GM19468 (cell line): ENCODE measurements at regions not wholly inside any gene's neighbourhood (a gene's known extent, or its start where the extent isn't known, plus 50 kb on each side); places are given as distances from the start of the nearest gene placed in this dataset.
"Not testable (repeated sequence)": the region's sequence is repeated elsewhere in the genome, so short reads cannot be mapped to it uniquely, and the experiment has no call there.

Source experiments
- ATAC-seq: cut with Tn5 transposase; IDR thresholded peaks from one replicate; pipeline ENCODE4 v1.9.1; 2021; ENCODE audit warnings: mild to moderate bottlenecking, moderate library complexity, moderate number of reproducible peaks; ENCODE audit not compliant: unreplicated experiment; ENCODE audit errors: extremely low read depth

DNA sequence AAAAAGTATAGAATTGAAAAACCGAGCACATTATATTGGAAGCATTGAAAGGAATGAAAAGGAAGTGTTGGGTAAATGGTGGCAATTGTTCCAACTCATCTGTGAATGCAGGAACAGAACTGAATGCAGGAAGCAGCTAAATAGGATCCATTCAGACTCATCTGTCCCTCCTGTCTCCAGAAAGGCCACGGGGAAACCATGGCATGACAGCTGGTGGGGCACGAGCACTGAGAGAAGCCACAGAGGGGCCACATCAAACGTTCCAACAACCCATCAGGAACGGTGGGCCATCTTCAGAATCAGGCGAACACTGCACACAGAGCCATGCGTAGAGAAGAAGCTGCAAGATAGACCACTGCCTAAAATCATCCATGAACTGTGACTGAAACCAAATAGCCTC is 138.5 kb upstream of the SLC35G4 start:
- ATAC-seq, result no peak

GRCh38 chr18:11468617-11469016 is 140.8 kb upstream of the SLC35G4 start:
- ATAC-seq, result no peak

DNA sequence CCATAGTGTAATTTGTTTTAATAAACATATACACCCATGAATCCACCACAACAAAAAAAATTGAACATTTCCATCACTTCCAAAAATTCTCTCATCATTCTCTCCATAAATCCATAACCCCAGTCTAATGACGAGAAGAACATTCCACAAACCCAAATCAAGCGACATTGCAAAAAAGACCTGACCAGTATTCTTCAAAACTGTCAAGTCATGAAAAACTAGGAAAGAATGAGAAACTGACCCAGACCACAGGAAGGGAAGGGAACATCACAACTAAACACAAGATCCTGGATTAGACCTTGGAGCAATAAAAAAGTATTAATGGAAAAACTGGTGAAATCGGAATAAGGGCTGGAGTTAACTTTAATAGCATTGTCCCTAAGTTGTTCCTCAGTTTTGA is 141.3 kb upstream of the SLC35G4 start:
- no peak for ATAC-seq

- ATAC-seq, result no peak
These were observed 141.8 kb upstream of the SLC35G4 start for GRCh38 chr18:11467611-11468010.

- ATAC-seq, result no peak
These were observed 145.3 kb upstream of the SLC35G4 start for GRCh38 chr18:11464129-11464528.

DNA sequence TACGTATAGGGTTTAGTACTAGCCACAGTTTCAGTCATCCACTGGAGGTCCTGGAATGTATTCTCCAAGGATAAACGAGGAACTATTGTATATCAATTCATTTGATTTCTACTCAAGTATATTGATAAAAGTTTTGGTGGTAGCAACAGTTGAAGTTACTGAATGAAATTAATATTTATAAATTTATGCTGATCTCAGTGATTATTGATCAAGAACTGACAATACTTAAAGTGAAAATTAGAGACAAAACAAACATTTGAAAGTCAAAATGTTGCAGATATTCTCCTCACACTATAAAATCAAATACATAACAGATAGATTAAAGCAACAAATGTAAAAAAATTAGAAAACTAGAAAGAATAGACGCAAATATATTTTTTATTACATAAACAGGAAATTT is 150.9 kb upstream of the SLC35G4 start:
- no peak for ATAC-seq

- ATAC-seq, result not testable (repeated sequence)
These were observed 151.5 kb upstream of the SLC35G4 start for GRCh38 chr18:11457853-11458252.

- no peak for ATAC-seq
These were observed 155.4 kb upstream of the SLC35G4 start for GRCh38 chr18:11454040-11454439.

DNA sequence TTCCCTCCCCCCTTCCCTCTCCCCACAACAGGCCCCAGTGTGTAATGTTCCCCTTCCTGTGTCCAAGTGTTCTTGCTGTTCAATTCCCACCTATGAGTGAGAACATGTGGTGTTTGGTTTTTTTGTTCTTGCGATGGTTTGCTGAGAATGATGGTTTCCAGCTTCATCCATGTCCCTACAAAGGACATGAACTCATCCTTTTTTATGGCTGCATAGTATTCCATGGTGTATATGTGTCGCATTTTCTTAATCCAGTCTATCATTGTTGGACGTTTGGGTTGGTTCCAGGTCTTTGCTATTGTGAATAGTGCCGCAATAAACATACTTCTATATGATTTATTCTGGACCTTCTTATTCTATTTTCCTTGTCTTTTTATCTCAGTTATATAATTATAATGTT is 165.2 kb upstream of the SLC35G4 start:
- not testable (repeated sequence) for ATAC-seq

GRCh38 chr18:11437046-11437445 is 172.3 kb upstream of the SLC35G4 start:
- ATAC-seq, result no peak

DNA sequence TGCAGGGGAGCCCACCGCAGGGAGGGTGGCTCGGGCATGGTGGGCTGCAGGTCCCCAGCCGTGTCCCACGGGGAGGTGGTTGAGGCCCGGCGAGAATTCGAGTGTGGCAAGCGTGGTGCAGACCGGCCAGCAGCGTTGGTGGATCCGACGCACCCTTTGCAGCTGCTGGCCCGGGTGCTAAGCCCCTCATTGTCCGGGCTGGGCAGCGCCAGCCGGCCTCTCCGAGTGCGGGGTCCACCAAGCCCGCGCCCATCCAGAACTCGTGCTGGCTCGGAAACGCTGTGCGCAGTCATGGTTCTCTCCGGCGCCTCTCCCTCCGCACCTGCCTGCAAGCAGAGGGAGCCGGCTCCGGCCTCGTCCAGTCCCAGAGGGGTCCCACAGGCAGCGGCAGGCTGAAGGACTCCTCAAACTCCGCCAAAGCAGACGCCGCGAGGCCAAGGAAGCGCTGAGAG is 177.0 kb upstream of the SLC35G4 start:
- no peak for ATAC-seq

- ATAC-seq, result no peak
These were observed 179.5 kb upstream of the SLC35G4 start for GRCh38 chr18:11429876-11430275.

- ATAC-seq, result no peak
These were observed 184.2 kb upstream of the SLC35G4 start for GRCh38 chr18:11425211-11425610.

- no peak for ATAC-seq
These were observed 190.1 kb upstream of the SLC35G4 start for GRCh38 chr18:11419338-11419737.

DNA sequence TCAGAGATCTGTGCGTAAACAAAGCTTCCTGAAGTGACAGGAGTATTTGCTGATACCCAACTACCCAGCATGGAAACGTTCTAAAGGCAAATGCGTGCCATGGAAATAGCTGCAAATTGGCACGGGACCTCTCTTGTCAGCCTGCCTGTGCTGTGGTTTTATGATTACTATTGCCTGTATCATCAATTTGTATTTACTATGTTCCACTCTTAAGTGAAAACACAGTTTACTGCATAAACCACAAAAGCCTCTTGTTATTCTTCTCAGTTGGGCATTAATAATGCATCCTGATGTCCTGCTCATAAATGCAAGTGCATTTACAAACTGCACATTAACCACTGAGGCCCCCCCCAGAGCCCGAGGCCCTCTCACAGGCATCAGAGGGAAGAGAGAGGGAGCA is 196.6 kb upstream of the SLC35G4 start:
- ATAC-seq, result no peak

- ATAC-seq, result no peak
These were observed 198.3 kb upstream of the SLC35G4 start for GRCh38 chr18:11411048-11411447.

DNA sequence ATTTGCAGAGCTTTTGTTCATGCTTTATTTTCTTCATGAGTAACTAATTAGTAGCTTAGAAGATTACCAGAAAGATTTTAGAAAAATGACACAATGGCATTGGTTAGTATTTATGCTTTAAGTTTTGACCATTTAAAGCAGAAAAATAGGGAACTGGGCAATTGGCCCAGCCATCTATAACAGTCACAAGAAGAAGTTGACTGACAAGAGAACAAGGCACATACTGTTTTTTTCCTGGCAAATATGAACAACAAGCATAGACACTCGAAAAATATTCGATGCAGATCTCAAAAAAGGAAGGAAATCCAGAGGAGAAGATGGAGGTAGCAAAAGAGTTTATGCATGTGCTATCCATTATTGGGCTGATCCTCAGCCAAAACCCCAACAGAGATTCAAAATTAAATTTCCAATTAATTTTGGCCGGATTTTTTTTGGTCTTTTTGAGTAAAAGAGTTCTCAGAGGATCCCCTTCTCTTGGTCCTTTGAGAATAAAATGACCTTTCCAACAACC is 200.8 kb upstream of the SLC35G4 start:
- ATAC-seq, result no peak

- no peak for ATAC-seq
These were observed 201.5 kb upstream of the SLC35G4 start for GRCh38 chr18:11407940-11408339.

DNA sequence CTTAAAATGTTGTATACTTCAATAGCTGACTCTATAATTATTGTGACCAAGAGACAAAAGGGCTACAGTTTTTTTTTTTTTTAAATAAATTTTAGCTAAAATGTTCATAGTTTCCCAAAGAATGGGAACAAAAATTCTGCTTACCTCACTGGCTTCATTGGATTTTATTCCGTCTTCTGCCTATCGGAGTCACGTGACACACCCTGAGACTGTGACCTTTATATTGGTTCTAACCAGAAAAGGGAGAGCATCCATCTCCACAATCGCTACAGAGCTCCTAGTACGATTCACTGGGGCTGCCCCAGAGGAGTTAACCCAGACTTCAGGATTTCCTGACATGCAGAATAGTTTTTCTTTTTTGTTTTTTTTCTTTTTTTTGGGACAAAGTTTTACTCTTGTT is 203.6 kb upstream of the SLC35G4 start:
- no peak for ATAC-seq

- ATAC-seq, result no peak
These were observed 208.7 kb upstream of the SLC35G4 start for GRCh38 chr18:11400703-11401102.

- no peak for ATAC-seq
These were observed 210.8 kb upstream of the SLC35G4 start for GRCh38 chr18:11398625-11399024.

DNA sequence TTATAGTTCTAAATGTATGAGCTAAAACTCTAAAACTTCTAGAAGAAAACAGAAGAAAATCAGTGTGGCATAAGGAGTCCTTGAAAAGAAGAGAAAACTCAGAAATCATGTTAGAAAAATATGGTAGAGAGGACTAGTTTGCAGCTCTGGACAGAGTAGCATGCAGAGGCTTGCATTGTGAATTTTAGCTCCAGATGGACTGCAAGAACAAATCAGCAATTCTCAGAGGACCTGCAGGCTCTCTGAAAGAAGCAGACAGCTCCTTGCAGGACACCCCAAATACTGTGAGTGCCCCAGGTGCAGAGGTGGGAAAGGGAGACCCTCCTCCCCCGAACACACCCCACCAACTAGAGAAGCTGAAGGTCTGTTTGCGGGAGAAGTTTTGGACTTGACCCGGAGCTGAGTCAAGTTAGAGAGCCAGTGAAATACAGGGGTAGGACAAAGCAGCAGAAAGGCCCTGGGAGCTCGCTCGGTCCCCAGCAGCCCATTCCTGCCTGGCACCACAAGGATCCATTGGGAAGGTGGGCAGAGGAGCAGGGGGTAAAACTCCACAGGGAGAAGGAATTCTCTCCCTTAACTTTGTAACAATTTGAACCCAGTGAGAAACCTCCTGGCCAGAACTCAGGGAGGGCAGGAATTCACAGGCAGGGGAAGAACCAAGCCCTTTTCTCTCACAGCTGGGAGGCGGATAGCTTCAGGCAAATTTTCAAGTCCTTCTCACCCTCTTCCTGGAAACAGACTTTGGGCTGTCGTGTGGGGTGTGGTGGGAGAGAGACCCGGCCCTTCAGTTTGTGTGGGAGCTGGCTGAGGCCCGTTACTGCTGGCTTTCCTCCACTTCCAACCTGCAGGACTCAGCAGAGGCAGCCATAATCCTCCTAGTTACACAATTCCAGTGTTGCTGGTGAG is 216.2 kb upstream of the SLC35G4 start:
- no peak for ATAC-seq
